MM.1S (cell line): ENCODE measurements at regions not wholly inside any gene's neighbourhood (a gene's known extent, or its start where the extent isn't known, plus 50 kb on each side); places are given as distances from the start of the nearest gene placed in this dataset.

Source experiments
- DNase-seq: peaks from one replicate; pipeline ENCODE4 v3.0.0-alpha.2; 2015
- H2AFZ ChIP-seq: fragments of 300-600 bp; sonication (generic); 2 replicates; pipeline ENCODE4 v1.6.0; 2016; ENCODE audit warnings: antibody characterized with exemption, low read length
- H3F3A ChIP-seq: fragments of 300-600 bp; sonication (generic); 2 replicates; pipeline ENCODE4 v1.6.1; 2016; ENCODE audit warnings: mild to moderate bottlenecking, antibody characterized with exemption, low read length, moderate library complexity, mixed read lengths; ENCODE audit not compliant: insufficient read depth
- H3K27ac ChIP-seq: fragments of 300-600 bp; sonication (generic); 2 replicates; pipeline ENCODE4 v1.5.1; 2016; ENCODE audit warnings: mild to moderate bottlenecking, low read length
- H3K27me3 ChIP-seq: fragments of 300-600 bp; sonication (generic); replicated peaks from 2 replicates; pipeline ENCODE4 v1.6.0; 2016; ENCODE audit warnings: low read length; ENCODE audit not compliant: insufficient read depth
- H3K36me3 ChIP-seq: fragments of 300-600 bp; sonication (generic); replicated peaks from 2 replicates; pipeline ENCODE4 v1.6.1; 2016; ENCODE audit warnings: mild to moderate bottlenecking, low read length, mixed read lengths; ENCODE audit not compliant: insufficient read depth
- H3K4me1 ChIP-seq: fragments of 300-600 bp; sonication (generic); 2 replicates; pipeline ENCODE4 v1.6.1; 2016; ENCODE audit warnings: low read length, mixed read lengths
- H3K4me2 ChIP-seq: fragments of 300-600 bp; sonication (generic); 2 replicates; pipeline ENCODE4 v1.6.0; 2016; ENCODE audit warnings: low read depth, low read length
- H3K4me3 ChIP-seq: fragments of 300-600 bp; sonication (generic); 2 replicates; pipeline ENCODE4 v1.5.1; 2016; ENCODE audit warnings: low read length, mixed read lengths
- H3K79me2 ChIP-seq: fragments of 300-600 bp; sonication (generic); 2 replicates; pipeline ENCODE4 v1.6.1; 2016; ENCODE audit warnings: mixed run types, low read length, mixed read lengths
- H3K9ac ChIP-seq: fragments of 300-600 bp; sonication (generic); 2 replicates; pipeline ENCODE4 v1.6.1; 2016; ENCODE audit warnings: low read length, mixed read lengths
- H3K9me2 ChIP-seq: fragments of 300-600 bp; sonication (generic); replicated peaks from 2 replicates; pipeline ENCODE4 v1.6.1; 2016; ENCODE audit warnings: mild to moderate bottlenecking, low read length, mixed read lengths; ENCODE audit not compliant: insufficient read depth
- H3K9me3 ChIP-seq: fragments of 300-600 bp; sonication (generic); replicated peaks from 2 replicates; pipeline ENCODE4 v1.6.1; 2016; ENCODE audit warnings: mild to moderate bottlenecking, low read length, mixed read lengths; ENCODE audit not compliant: insufficient read depth
- H4K20me1 ChIP-seq: fragments of 300-600 bp; sonication (generic); 2 replicates; pipeline ENCODE4 v1.6.1; 2016; ENCODE audit warnings: mild to moderate bottlenecking, low read length, moderate library complexity, mixed read lengths; ENCODE audit not compliant: insufficient read depth
- EZH2 ChIP-seq: fragments of 300-600 bp; sonication (generic); optimal IDR thresholded peaks from 2 replicates; pipeline ENCODE3; 2017; ENCODE audit warnings: low read depth, mild to moderate bottlenecking, antibody characterized with exemption, low read length, mixed read lengths
- EZH2phosphoT487 ChIP-seq: fragments of 300-600 bp; sonication (generic); IDR thresholded peaks from 2 replicates; pipeline ENCODE4 v1.6.1; 2018; ENCODE audit warnings: antibody characterized with exemption, low read length
- TF ChIP-seq, protein P1 (sequence below): fragments of 300-600 bp; sonication (generic); IDR thresholded peaks from 2 replicates; pipeline ENCODE4 v1.5.1; 2016; ENCODE audit warnings: antibody characterized with exemption, low read length, mixed read lengths

DNA sequence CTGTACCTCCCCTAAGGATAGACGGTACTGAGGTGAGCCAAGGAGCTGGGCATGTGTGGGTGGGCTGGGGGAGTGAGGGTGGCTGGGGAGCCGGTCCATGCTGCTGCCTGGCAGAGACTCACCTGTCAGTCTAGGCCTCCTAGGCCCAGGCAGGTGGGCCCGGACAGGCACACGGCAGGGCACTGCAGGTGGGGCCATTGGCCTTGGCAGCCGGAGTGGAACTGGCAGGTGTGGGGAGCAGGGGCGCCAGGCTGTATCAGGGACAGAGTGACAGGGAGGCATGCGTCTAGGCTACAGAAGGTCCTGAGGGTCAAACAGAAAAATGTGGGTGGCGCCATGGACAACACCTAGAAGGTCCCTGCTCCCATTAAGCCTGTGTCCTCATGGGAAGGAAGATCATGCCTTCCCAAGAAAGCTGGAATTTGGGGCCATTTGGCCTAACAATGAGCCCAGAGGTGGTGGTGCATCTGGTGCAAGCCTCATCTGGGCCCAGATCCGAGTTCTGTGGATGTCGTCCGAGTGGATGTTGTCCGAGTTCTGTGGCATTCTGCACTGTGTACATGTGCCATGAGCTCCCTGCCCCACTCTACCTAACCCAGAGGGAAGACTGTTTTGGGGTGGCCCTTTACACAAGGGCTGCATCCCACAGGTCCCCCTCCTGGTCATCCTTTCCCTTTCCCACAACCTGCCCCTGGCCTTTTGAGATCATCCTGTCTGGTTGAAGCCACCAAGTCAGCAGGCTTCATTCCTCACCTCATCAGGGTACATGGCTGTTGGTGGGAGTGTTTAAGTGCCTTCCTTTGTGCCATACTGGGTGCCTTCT lies 249.7 kb downstream of the GLI2 start:
- Histone ChIP-seq H2AFZ (no peak overlapping the region), H3K36me3 (no peaks in the 10 kb centered on the region), H3F3A (no peaks in the 10 kb centered on the region), H3K4me1 (no peaks in the 10 kb centered on the region), H3K79me2 (no peaks in the 10 kb centered on the region), H3K27me3 (0 out of 2 replicates have a peak, but pooled peaks cover 6% of the 10 kb centered on the region), H3K9me2 (no peaks in the 10 kb centered on the region), H3K9me3 (no peaks in the 10 kb centered on the region), H4K20me1 (no peaks in the 10 kb centered on the region), H3K9ac (no peak overlapping the region), H3K4me3 (no peak overlapping the region), H3K4me2 (no peak overlapping the region), H3K27ac (no peak overlapping the region)
- TF ChIP-seq EZH2phosphoT487: no peak
- TF ChIP-seq EZH2: no peak
- TF ChIP-seq, protein P1, sequence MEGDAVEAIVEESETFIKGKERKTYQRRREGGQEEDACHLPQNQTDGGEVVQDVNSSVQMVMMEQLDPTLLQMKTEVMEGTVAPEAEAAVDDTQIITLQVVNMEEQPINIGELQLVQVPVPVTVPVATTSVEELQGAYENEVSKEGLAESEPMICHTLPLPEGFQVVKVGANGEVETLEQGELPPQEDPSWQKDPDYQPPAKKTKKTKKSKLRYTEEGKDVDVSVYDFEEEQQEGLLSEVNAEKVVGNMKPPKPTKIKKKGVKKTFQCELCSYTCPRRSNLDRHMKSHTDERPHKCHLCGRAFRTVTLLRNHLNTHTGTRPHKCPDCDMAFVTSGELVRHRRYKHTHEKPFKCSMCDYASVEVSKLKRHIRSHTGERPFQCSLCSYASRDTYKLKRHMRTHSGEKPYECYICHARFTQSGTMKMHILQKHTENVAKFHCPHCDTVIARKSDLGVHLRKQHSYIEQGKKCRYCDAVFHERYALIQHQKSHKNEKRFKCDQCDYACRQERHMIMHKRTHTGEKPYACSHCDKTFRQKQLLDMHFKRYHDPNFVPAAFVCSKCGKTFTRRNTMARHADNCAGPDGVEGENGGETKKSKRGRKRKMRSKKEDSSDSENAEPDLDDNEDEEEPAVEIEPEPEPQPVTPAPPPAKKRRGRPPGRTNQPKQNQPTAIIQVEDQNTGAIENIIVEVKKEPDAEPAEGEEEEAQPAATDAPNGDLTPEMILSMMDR: no peak
- DNase-seq: no peak

GRCh38 chr2:120985997-120986651 lies 250.5 kb downstream of the GLI2 start:
- H3K9ac ChIP-seq: no peak overlapping the region
- H3K9me2 ChIP-seq: no peaks in the 10 kb centered on the region
- no peak overlapping the region for H3K4me2 ChIP-seq
- H3K4me1 ChIP-seq: no peaks in the 10 kb centered on the region
- H3K79me2 ChIP-seq: no peaks in the 10 kb centered on the region
- 0 out of 2 replicates have a peak, but pooled peaks cover 5% of the 10 kb centered on the region for H3K27me3 ChIP-seq
- no peaks in the 10 kb centered on the region for H3F3A ChIP-seq
- TF ChIP-seq, protein P1: no peak
- TF ChIP-seq EZH2 (no peak), EZH2phosphoT487 (no peak)
- H3K9me3 ChIP-seq: no peaks in the 10 kb centered on the region
- H4K20me1 ChIP-seq: no peaks in the 10 kb centered on the region
- no peak for DNase-seq
- H3K27ac ChIP-seq: no peak overlapping the region
- H2AFZ ChIP-seq: no peak overlapping the region
- no peak overlapping the region for H3K4me3 ChIP-seq
- H3K36me3 ChIP-seq: no peaks in the 10 kb centered on the region

DNA sequence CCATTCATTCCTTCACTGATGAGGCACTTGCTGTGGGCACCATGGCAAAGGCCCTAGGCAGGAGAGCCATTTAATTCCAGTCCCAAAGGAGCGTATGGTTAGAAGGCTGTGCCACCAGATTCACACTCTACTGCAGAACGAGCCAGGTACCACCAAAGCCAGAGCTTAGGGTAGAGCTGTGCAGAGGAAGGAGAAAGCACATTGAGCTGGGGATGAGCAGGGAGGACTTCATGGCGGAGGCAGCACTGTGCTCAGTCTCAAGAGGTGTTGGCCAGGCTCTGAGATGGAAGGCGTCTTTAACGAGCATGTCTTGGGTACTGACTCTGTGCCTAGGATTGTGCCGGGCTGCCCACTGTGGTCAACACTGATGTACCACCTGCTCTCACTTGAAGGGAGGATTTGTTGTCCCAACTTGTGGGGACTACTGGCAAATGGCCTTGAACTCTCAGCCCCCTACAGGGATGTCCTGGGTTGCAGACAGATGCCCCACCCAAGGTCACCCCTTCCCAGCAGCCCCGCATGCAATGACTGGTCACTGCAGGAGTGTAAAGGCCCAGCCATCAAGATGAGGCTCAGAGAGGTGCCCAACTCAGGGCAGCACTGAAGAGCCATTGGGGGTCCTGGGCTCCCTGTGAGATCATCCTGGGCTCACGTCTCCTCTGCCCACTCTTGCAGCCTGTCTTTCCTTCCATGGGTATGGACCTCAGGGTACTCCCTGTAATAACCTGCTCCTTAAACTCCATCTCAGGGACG lies 251.4 kb downstream of the GLI2 start:
- TF ChIP-seq EZH2 (no peak), EZH2phosphoT487 (no peak)
- TF ChIP-seq, protein P1: no peak
- no peaks in the 10 kb centered on the region for H3K79me2 ChIP-seq
- no peak overlapping the region for H3K4me2 ChIP-seq
- H3K4me3 ChIP-seq: no peak overlapping the region
- H3K27me3 ChIP-seq: no peaks in the 10 kb centered on the region
- no peaks in the 10 kb centered on the region for H3K4me1 ChIP-seq
- H3K36me3 ChIP-seq: no peaks in the 10 kb centered on the region
- H3K27ac ChIP-seq: no peak overlapping the region
- H2AFZ ChIP-seq: no peak overlapping the region
- H3K9ac ChIP-seq: no peak overlapping the region
- DNase-seq: no peak
- no peaks in the 10 kb centered on the region for H3K9me3 ChIP-seq
- no peaks in the 10 kb centered on the region for H4K20me1 ChIP-seq
- H3F3A ChIP-seq: no peaks in the 10 kb centered on the region
- H3K9me2 ChIP-seq: no peaks in the 10 kb centered on the region
